SK-N-SH (cell line): ENCODE measurements at regions not wholly inside any gene's neighbourhood (a gene's known extent, or its start where the extent isn't known, plus 50 kb on each side); places are given as distances from the start of the nearest gene placed in this dataset.

Source experiments
- CTCF ChIA-PET: fragments of 300-600, 350-600 bp; formaldehyde crosslinking; extraction: SDS; loops from one replicate; lab custom pipeline; 2021; lab: Yijun Ruan, JAX
- POLR2A ChIA-PET: fragments of 350-600 bp; sonication (Branson Sonifier 250); formaldehyde crosslinking; extraction: SDS; loops from one replicate; lab custom pipeline; 2020; ENCODE audit warnings: antibody characterized with exemption, inconsistent platforms; lab: Yijun Ruan, JAX
- DNase-seq: peaks from one replicate; pipeline ENCODE4 v3.0.0; 2012
- H2AFZ ChIP-seq: fragments of 200-600 bp; sonication (generic); 2 replicates; pipeline ENCODE4 v1.8.1; 2016; ENCODE audit warnings: antibody characterized with exemption, mild to moderate bottlenecking, low read depth
- H3F3A ChIP-seq: fragments of 200-600 bp; sonication (generic); replicated peaks from 2 replicates; pipeline ENCODE3; 2016; ENCODE audit warnings: antibody characterized with exemption, mild to moderate bottlenecking; ENCODE audit not compliant: insufficient read depth
- H3K27ac ChIP-seq, 2 experiments: fragments of 200-500 bp in 1 of 2; fragments of 200-600 bp in 1 of 2; sonication (Bioruptor generic) in 1 of 2; sonication (generic), shearing (Covaris generic) in 1 of 2; 2 replicates each; pipeline versions ENCODE4 v1.5.1 to v1.6.1; 2014 to 2016; ENCODE audit warnings: low read depth in 2 of 2, inconsistent platforms in 1 of 2, low read length in 1 of 2, mild to moderate bottlenecking in 1 of 2, mixed read lengths in 1 of 2
- H3K27me3 ChIP-seq: fragments of 200-600 bp; sonication (generic), shearing (Covaris generic); 2 replicates; pipeline ENCODE4 v1.6.1; 2016; ENCODE audit warnings: mixed run types; ENCODE audit not compliant: insufficient read depth
- H3K36me3 ChIP-seq, 2 experiments: fragments of 200-500 bp in 1 of 2; fragments of 200-600 bp in 1 of 2; sonication (Bioruptor generic) in 1 of 2; sonication (generic) in 1 of 2; replicated peaks in 1 of 2; 2 replicates each; pipeline versions ENCODE3 to v1.5.1; 2014 to 2016; ENCODE audit warnings: low read length in 1 of 2, mild to moderate bottlenecking in 1 of 2; ENCODE audit not compliant: insufficient read depth in 2 of 2, control insufficient read depth in 1 of 2
- H3K4me1 ChIP-seq, 2 experiments: fragments of 200-500 bp in 1 of 2; fragments of 200-600 bp in 1 of 2; sonication (Bioruptor generic) in 1 of 2; sonication (generic), shearing (Covaris generic) in 1 of 2; 2 replicates each; pipeline versions ENCODE4 v1.5.1 to v1.6.1; 2014 to 2016; ENCODE audit warnings: low read depth in 1 of 2, low read length in 1 of 2, mixed run types in 1 of 2; ENCODE audit not compliant: insufficient read depth in 2 of 2, control insufficient read depth in 1 of 2
- H3K4me2 ChIP-seq: fragments of 200-600 bp; sonication (generic), shearing (Covaris generic); 2 replicates; pipeline ENCODE4 v1.6.1; 2017; ENCODE audit warnings: mixed run types
- H3K4me3 ChIP-seq, 2 experiments: fragments of 200-500 bp in 1 of 2; fragments of 200-600 bp in 1 of 2; sonication (Bioruptor generic) in 1 of 2; sonication (generic), shearing (Covaris generic) in 1 of 2; 2 replicates each; pipeline versions ENCODE4 v1.5.1 to v1.8.1; 2014 to 2016; ENCODE audit warnings: low read depth in 2 of 2, inconsistent platforms in 1 of 2, low read length in 1 of 2, mild to moderate bottlenecking in 1 of 2, mixed read lengths in 1 of 2, moderate library complexity in 1 of 2
- H3K79me2 ChIP-seq: fragments of 200-600 bp; sonication (generic); 2 replicates; pipeline ENCODE4 v1.8.1; 2017; ENCODE audit warnings: mild to moderate bottlenecking; ENCODE audit not compliant: insufficient read depth
- H3K9ac ChIP-seq: fragments of 200-600 bp; sonication (generic); 2 replicates; pipeline ENCODE4 v1.6.1; 2017; ENCODE audit warnings: mixed run types
- H3K9me2 ChIP-seq: fragments of 200-600 bp; sonication (generic); 2 replicates; pipeline ENCODE4 v1.6.1; 2017; ENCODE audit warnings: mixed run types
- H3K9me3 ChIP-seq: fragments of 200-600 bp; sonication (generic); 2 replicates; pipeline ENCODE4 v1.6.1; 2017; ENCODE audit warnings: mixed run types, mild to moderate bottlenecking, moderate library complexity
- H4K20me1 ChIP-seq: fragments of 200-600 bp; sonication (generic); 2 replicates; pipeline ENCODE4 v1.6.1; 2017; ENCODE audit warnings: mild to moderate bottlenecking, mixed run types; ENCODE audit not compliant: insufficient read depth
- CHD2 ChIP-seq: fragments of 150-350 bp; IDR thresholded peaks from 2 replicates; pipeline ENCODE4 v1.6.1; 2018; ENCODE audit warnings: low read length; ENCODE audit not compliant: partially characterized antibody
- EZH2phosphoT487 ChIP-seq: fragments of 200-600 bp; sonication (generic); IDR thresholded peaks from 2 replicates; pipeline ENCODE4 v1.6.1; 2017; ENCODE audit warnings: low read depth, mixed run types, mild to moderate bottlenecking, antibody characterized with exemption, moderate library complexity, borderline replicate concordance
- FOXJ3 ChIP-seq: sonication (generic); formaldehyde crosslinking; IDR thresholded peaks from 2 replicates; pipeline ENCODE4 v1.5.1; 2020; ENCODE audit warnings: mild to moderate bottlenecking, missing genetic modification reagents
- FOXM1 ChIP-seq: IDR thresholded peaks from 2 replicates; pipeline ENCODE4 v1.4.0; 2012; ENCODE audit warnings: low read depth, mild to moderate bottlenecking
- GABPA ChIP-seq: IDR thresholded peaks from 2 replicates; pipeline ENCODE4 v1.4.0; 2012; ENCODE audit warnings: low read depth, mild to moderate bottlenecking
- GATA2 ChIP-seq: sonication (generic); formaldehyde crosslinking; IDR thresholded peaks from 2 replicates; pipeline ENCODE4 v1.5.0; 2020; ENCODE audit warnings: mild to moderate bottlenecking, missing genetic modification reagents
- JUND ChIP-seq: IDR thresholded peaks from 2 replicates; pipeline ENCODE4 v1.4.0; 2012
- MAX ChIP-seq: IDR thresholded peaks from 2 replicates; pipeline ENCODE4 v1.4.0; 2012; ENCODE audit warnings: low read depth
- NRF1 ChIP-seq: IDR thresholded peaks from 2 replicates; pipeline ENCODE4 v1.6.1; 2012; ENCODE audit warnings: low read depth, mild to moderate bottlenecking, low read length
- POLR2AphosphoS5 ChIP-seq: IDR thresholded peaks from 2 replicates; pipeline ENCODE4 v1.6.1; 2012; ENCODE audit warnings: low read depth, low read length
- RAD21 ChIP-seq: IDR thresholded peaks from 2 replicates; pipeline ENCODE4 v1.6.1; 2012; ENCODE audit warnings: mild to moderate bottlenecking, low read length
- RCOR1 ChIP-seq: fragments of 150-350 bp; IDR thresholded peaks from 2 replicates; pipeline ENCODE4 v1.6.1; 2017; ENCODE audit warnings: antibody characterized with exemption, low read length
- RFX5 ChIP-seq: IDR thresholded peaks from 2 replicates; pipeline ENCODE4 v1.6.1; 2012; ENCODE audit warnings: mild to moderate bottlenecking, improper control_type of control experiment, low read length
- SIN3A ChIP-seq: IDR thresholded peaks from 2 replicates; pipeline ENCODE4 v1.6.1; 2012; ENCODE audit warnings: low read depth, mild to moderate bottlenecking, low read length, moderate library complexity, borderline replicate concordance
- TCF12 ChIP-seq: IDR thresholded peaks from 2 replicates; pipeline ENCODE4 v1.4.0; 2012
- TEAD4 ChIP-seq: IDR thresholded peaks from 2 replicates; pipeline ENCODE4 v1.4.0; 2012; ENCODE audit warnings: mild to moderate bottlenecking, borderline replicate concordance; ENCODE audit not compliant: insufficient read depth
- YY1 ChIP-seq: IDR thresholded peaks from 2 replicates; pipeline ENCODE4 v1.4.0; 2012; ENCODE audit warnings: low read depth, mild to moderate bottlenecking
- ZBTB33 ChIP-seq: IDR thresholded peaks from 2 replicates; pipeline ENCODE4 v1.4.0; 2012; ENCODE audit warnings: low read depth, borderline replicate concordance
- WGBS: methylation state at CpG from one replicate; pipeline ENCODE4 v1.1.6; 2017; ENCODE audit warnings: low lambda C conversion rate; 5-methylcytosine and 5-hydroxymethylcytosine counted together
- TF ChIP-seq, protein P1 (sequence below): IDR thresholded peaks from 2 replicates; pipeline ENCODE4 v1.4.0; 2012; ENCODE audit warnings: low read depth, borderline replicate concordance
- TF ChIP-seq, protein P2 (sequence below): fragments of 150-350 bp; IDR thresholded peaks from 2 replicates; pipeline ENCODE4 v1.6.1; 2017; ENCODE audit warnings: antibody characterized with exemption, low read length, low read depth, borderline replicate concordance
- TF ChIP-seq, protein P3 (sequence below): fragments of 150-350 bp; IDR thresholded peaks from 2 replicates; pipeline ENCODE4 v1.6.1; 2016; ENCODE audit warnings: mild to moderate bottlenecking, low read depth, low read length

GRCh38 chr1:219358080-219358479, 184.4 kb downstream of the LYPLAL1 start:
- no peaks in the 10 kb centered on the region for H3K36me3 ChIP-seq
- no peak overlapping the region for H2AFZ ChIP-seq
- POLR2A ChIA-PET: no interaction called here
- no peaks in the 10 kb centered on the region; the same call in 1 of the 2 replicates for H3K9me3 ChIP-seq
- no peaks in the 10 kb centered on the region for H3K27me3 ChIP-seq
- no peak overlapping the region for H3K4me2 ChIP-seq
- 85% methylated on average over 2 of the region's 2 CpGs for WGBS
- TF ChIP-seq, protein P1, sequence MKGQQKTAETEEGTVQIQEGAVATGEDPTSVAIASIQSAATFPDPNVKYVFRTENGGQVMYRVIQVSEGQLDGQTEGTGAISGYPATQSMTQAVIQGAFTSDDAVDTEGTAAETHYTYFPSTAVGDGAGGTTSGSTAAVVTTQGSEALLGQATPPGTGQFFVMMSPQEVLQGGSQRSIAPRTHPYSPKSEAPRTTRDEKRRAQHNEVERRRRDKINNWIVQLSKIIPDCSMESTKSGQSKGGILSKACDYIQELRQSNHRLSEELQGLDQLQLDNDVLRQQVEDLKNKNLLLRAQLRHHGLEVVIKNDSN: no peak
- TF ChIP-seq RCOR1 (no peak), FOXJ3 (CRISPR knock-in tag) (no peak), MAX (no peak), SIN3A (no peak), RAD21 (no peak), GATA2 (CRISPR knock-in tag) (no peak), TCF12 (no peak), POLR2AphosphoS5 (no peak), RFX5 (no peak)
- TF ChIP-seq, protein P2, sequence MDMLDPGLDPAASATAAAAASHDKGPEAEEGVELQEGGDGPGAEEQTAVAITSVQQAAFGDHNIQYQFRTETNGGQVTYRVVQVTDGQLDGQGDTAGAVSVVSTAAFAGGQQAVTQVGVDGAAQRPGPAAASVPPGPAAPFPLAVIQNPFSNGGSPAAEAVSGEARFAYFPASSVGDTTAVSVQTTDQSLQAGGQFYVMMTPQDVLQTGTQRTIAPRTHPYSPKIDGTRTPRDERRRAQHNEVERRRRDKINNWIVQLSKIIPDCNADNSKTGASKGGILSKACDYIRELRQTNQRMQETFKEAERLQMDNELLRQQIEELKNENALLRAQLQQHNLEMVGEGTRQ: no peak
- TF ChIP-seq, protein P3, sequence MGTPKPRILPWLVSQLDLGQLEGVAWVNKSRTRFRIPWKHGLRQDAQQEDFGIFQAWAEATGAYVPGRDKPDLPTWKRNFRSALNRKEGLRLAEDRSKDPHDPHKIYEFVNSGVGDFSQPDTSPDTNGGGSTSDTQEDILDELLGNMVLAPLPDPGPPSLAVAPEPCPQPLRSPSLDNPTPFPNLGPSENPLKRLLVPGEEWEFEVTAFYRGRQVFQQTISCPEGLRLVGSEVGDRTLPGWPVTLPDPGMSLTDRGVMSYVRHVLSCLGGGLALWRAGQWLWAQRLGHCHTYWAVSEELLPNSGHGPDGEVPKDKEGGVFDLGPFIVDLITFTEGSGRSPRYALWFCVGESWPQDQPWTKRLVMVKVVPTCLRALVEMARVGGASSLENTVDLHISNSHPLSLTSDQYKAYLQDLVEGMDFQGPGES: no peak
- TF ChIP-seq, all 33 proteins: peak for 0
- Histone ChIP-seq H3K79me2 (no peaks in the 10 kb centered on the region), H3K4me1 (no peaks in the 10 kb centered on the region), H4K20me1 (no peaks in the 10 kb centered on the region), H3K9me2 (no peaks in the 10 kb centered on the region), H3K9ac (no peak overlapping the region), H3K4me3 (no peak overlapping the region), H3K27ac (no peak overlapping the region), H3F3A (no peaks in the 10 kb centered on the region)
- no peak for DNase-seq
- CTCF ChIA-PET: no interaction called here

GRCh38 chr1:219354962-219355361, 181.3 kb downstream of the LYPLAL1 start:
- no peak overlapping the region for H3K9ac ChIP-seq
- ChIA-PET CTCF (interaction anchor here (2.1 kb wide), 1 partner anchor 13 kb away, joined by 4 read pairs; no protein-coding TSS in a partner anchor), POLR2A (no interaction called here)
- TF ChIP-seq, protein P3: no peak
- no peak for TF ChIP-seq NRF1
- TF ChIP-seq RAD21: no peak
- no peak for TF ChIP-seq GABPA
- TF ChIP-seq POLR2AphosphoS5: no peak
- no peak for TF ChIP-seq CHD2
- no peak for TF ChIP-seq YY1
- TF ChIP-seq RFX5: no peak
- TF ChIP-seq TCF12: no peak
- TF ChIP-seq FOXM1: no peak
- no peak for TF ChIP-seq ZBTB33
- TF ChIP-seq JUND: no peak
- TF ChIP-seq, protein P2: no peak
- TF ChIP-seq EZH2phosphoT487: no peak
- no peak for TF ChIP-seq GATA2 (CRISPR knock-in tag)
- no peak for TF ChIP-seq TEAD4

More at GRCh38 chr1:219354962-219355361, 181.3 kb downstream of the LYPLAL1 start:
- Histone ChIP-seq H3K27ac (no peak overlapping the region), H2AFZ (no peak overlapping the region), H3K4me2 (no peak overlapping the region), H3K79me2 (no peaks in the 10 kb centered on the region), H3K9me2 (no peaks in the 10 kb centered on the region), H3K36me3 (no peaks in the 10 kb centered on the region), H3K4me3 (no peak overlapping the region), H3K9me3 (no peaks in the 10 kb centered on the region; the same call in 1 of the 2 replicates), H3K27me3 (no peaks in the 10 kb centered on the region), H3K4me1 (no peaks in the 10 kb centered on the region), H4K20me1 (no peaks in the 10 kb centered on the region), H3F3A (no peaks in the 10 kb centered on the region)
- 90% methylated on average over 4 of the region's 4 CpGs for WGBS
- no peak for DNase-seq
